Loucy (cell line): ENCODE measurements at regions not wholly inside any gene's neighbourhood (a gene's known extent, or its start where the extent isn't known, plus 50 kb on each side); places are given as distances from the start of the nearest gene placed in this dataset.

Experiments used
- H2AFZ ChIP-seq: fragments of 200-600 bp; sonication (generic); 2 replicates; pipeline ENCODE4 v1.6.0; 2016; ENCODE audit warnings: antibody characterized with exemption, mild to moderate bottlenecking, low read length, moderate library complexity
- H3F3A ChIP-seq: fragments of 200-600 bp; 2 replicates; pipeline ENCODE4 v1.6.0; 2016; ENCODE audit warnings: antibody characterized with exemption, low read depth, mild to moderate bottlenecking
- H3K27me3 ChIP-seq: fragments of 200-600 bp; sonication (generic); 2 replicates; pipeline ENCODE4 v1.6.1; 2014; ENCODE audit warnings: low read length, mild to moderate bottlenecking; ENCODE audit not compliant: insufficient read depth, poor library complexity, severe bottlenecking
- H3K36me3 ChIP-seq: fragments of 200-600 bp; sonication (generic); 2 replicates; pipeline ENCODE4 v1.6.1; 2016; ENCODE audit warnings: low read length; ENCODE audit not compliant: insufficient read depth
- H3K4me1 ChIP-seq: fragments of 200-600 bp; sonication (generic); 2 replicates; pipeline ENCODE4 v1.5.1; 2014; ENCODE audit warnings: low read length, mild to moderate bottlenecking; ENCODE audit not compliant: insufficient read depth, poor library complexity, severe bottlenecking
- H3K4me2 ChIP-seq: fragments of 200-600 bp; sonication (generic); 2 replicates; pipeline ENCODE4 v1.6.0; 2014; ENCODE audit warnings: antibody characterized with exemption, low read length, low read depth, mild to moderate bottlenecking; ENCODE audit not compliant: poor library complexity, severe bottlenecking
- H3K4me3 ChIP-seq: fragments of 200-600 bp; sonication (generic); 2 replicates; pipeline ENCODE4 v1.5.1; 2014; ENCODE audit warnings: low read length, mild to moderate bottlenecking, mixed read lengths; ENCODE audit not compliant: poor library complexity, severe bottlenecking
- H3K79me2 ChIP-seq: fragments of 200-600 bp; sonication (generic); 2 replicates; pipeline ENCODE4 v1.6.1; 2014; ENCODE audit warnings: low read length; ENCODE audit not compliant: insufficient read depth
- H3K9ac ChIP-seq: fragments of 200-600 bp; sonication (generic); 2 replicates; pipeline ENCODE4 v1.6.0; 2014; ENCODE audit warnings: mild to moderate bottlenecking, low read depth, low read length, moderate library complexity; ENCODE audit not compliant: poor library complexity, severe bottlenecking
- H3K9me2 ChIP-seq: fragments of 200-600 bp; sonication (generic); replicated peaks from 2 replicates; pipeline ENCODE4 v1.6.1; 2016; ENCODE audit warnings: low read depth, low read length, mixed read lengths
- H3K9me3 ChIP-seq: fragments of 200-600 bp; sonication (generic); 2 replicates; pipeline ENCODE4 v1.6.1; 2014; ENCODE audit warnings: mild to moderate bottlenecking, antibody characterized with exemption, low read length, low read depth; ENCODE audit not compliant: insufficient read depth
- H4K20me1 ChIP-seq: fragments of 200-600 bp; sonication (generic); 2 replicates; pipeline ENCODE4 v1.6.0; 2014; ENCODE audit warnings: antibody characterized with exemption, low read length, mild to moderate bottlenecking; ENCODE audit not compliant: insufficient read depth, poor library complexity, severe bottlenecking
- CTCF ChIP-seq: fragments of 200-600 bp; sonication (generic); conservative IDR thresholded peaks from 2 replicates; pipeline ENCODE4 v1.5.1; 2014; ENCODE audit warnings: mild to moderate bottlenecking, antibody characterized with exemption, low read length
- EZH2phosphoT487 ChIP-seq: fragments of 200-600 bp; IDR thresholded peaks from 2 replicates; pipeline ENCODE4 v1.6.1; 2018; ENCODE audit warnings: antibody characterized with exemption, mild to moderate bottlenecking, moderate library complexity, borderline replicate concordance

GRCh38 chr7:130904792-130905191 is 170.8 kb upstream of the KLF14 start:
- no peak overlapping the region for H2AFZ ChIP-seq
- H3K27me3 ChIP-seq: no peaks in the 10 kb centered on the region
- no peak overlapping the region for H3K9ac ChIP-seq
- no peak for TF ChIP-seq EZH2phosphoT487
- no peak for TF ChIP-seq CTCF
- H3K4me3 ChIP-seq: no peak overlapping the region
- H3K4me1 ChIP-seq: peaks cover 29% of the 10 kb centered on the region
- no peaks in the 10 kb centered on the region for H3F3A ChIP-seq
- H3K36me3 ChIP-seq: no peaks in the 10 kb centered on the region
- peaks cover 7% of the 10 kb centered on the region; the same call in 1 of the 2 replicates for H3K79me2 ChIP-seq
- H3K9me2 ChIP-seq: no peaks in the 10 kb centered on the region
- no peaks in the 10 kb centered on the region for H3K9me3 ChIP-seq
- no peak overlapping the region for H3K4me2 ChIP-seq
- H4K20me1 ChIP-seq: no peaks in the 10 kb centered on the region

GRCh38 chr7:130906575-130906974 is 172.6 kb upstream of the KLF14 start:
- no peak overlapping the region for H3K9ac ChIP-seq
- H3K4me1 ChIP-seq: peaks cover 47% of the 10 kb centered on the region
- TF ChIP-seq CTCF: no peak
- TF ChIP-seq EZH2phosphoT487: no peak
- H3K27me3 ChIP-seq: no peaks in the 10 kb centered on the region
- H3K9me3 ChIP-seq: no peaks in the 10 kb centered on the region
- no peaks in the 10 kb centered on the region for H4K20me1 ChIP-seq
- H3K9me2 ChIP-seq: no peaks in the 10 kb centered on the region
- H3K79me2 ChIP-seq: peaks cover 18% of the 10 kb centered on the region; the same call in 1 of the 2 replicates
- H3K4me3 ChIP-seq: no peak overlapping the region
- H3K4me2 ChIP-seq: no peak overlapping the region
- no peak overlapping the region for H2AFZ ChIP-seq
- no peaks in the 10 kb centered on the region for H3F3A ChIP-seq
- no peaks in the 10 kb centered on the region for H3K36me3 ChIP-seq

GRCh38 chr7:130907439-130907838 is 173.4 kb upstream of the KLF14 start:
- no peaks in the 10 kb centered on the region for H3K9me2 ChIP-seq
- H3K9ac ChIP-seq: no peak overlapping the region
- H3K36me3 ChIP-seq: no peaks in the 10 kb centered on the region
- H3K79me2 ChIP-seq: peaks cover 24% of the 10 kb centered on the region; the same call in 1 of the 2 replicates
- H4K20me1 ChIP-seq: peaks cover 5% of the 10 kb centered on the region
- no peaks in the 10 kb centered on the region for H3K9me3 ChIP-seq
- peaks cover 56% of the 10 kb centered on the region for H3K4me1 ChIP-seq
- H3K27me3 ChIP-seq: no peaks in the 10 kb centered on the region
- H3K4me3 ChIP-seq: no peak overlapping the region
- no peak overlapping the region for H3K4me2 ChIP-seq
- no peaks in the 10 kb centered on the region for H3F3A ChIP-seq
- TF ChIP-seq EZH2phosphoT487 (no peak), CTCF (no peak)
- no peak overlapping the region for H2AFZ ChIP-seq
